K562 (cell line): ENCODE measurements at regions not wholly inside any gene's neighbourhood (a gene's known extent, or its start where the extent isn't known, plus 50 kb on each side); places are given as distances from the start of the nearest gene placed in this dataset.

Source experiments
- ATAC-seq: fragments of 200-7000 bp; cut with Tn5 transposase; 3 replicates; pipeline ENCODE4 v1.9.1; 2020; ENCODE audit warnings: moderate library complexity
- BruUV-seq: library from RNA; stranded (reverse); fragments of 400-500 nt; replicated peaks from 2 replicates; lab custom pipeline; 2021; lab: Mats Ljungman, UMichigan
- CTCF ChIA-PET: fragments of 300-600 bp; formaldehyde crosslinking; extraction: SDS; loops from one replicate; lab custom pipeline; 2021; ENCODE audit warnings: low intra/inter-chr PET ratio; lab: Yijun Ruan, JAX
- POLR2A ChIA-PET: fragments of 300-600, 350-650 bp; sonication (Branson Sonifier 250); formaldehyde crosslinking; extraction: SDS; loops from one replicate; lab custom pipeline; 2021; ENCODE audit warnings: antibody characterized with exemption, inconsistent platforms; lab: Yijun Ruan, JAX
- DNase-seq, 4 experiments: peaks; one replicate each; pipeline versions ENCODE4 v3.0.0 to v3.0.0-alpha.2; 2011 to 2018; ENCODE audit warnings: low spot score in 3 of 4, mixed read lengths in 3 of 4; ENCODE audit errors: extremely low read depth in 1 of 4
- FAIRE-seq: peaks from 2 replicates; lab custom pipeline; 2011; peaks lifted over from hg19 to GRCh38; lab: Jason Lieb, UNC
- H2AFZ ChIP-seq: 2 replicates; pipeline ENCODE4 v1.6.0; 2011; ENCODE audit warnings: low read depth, low read length, control low read depth, inconsistent platforms
- H3K27ac ChIP-seq: fragments of 200-600 bp; 3 replicates; pipeline ENCODE4 v1.8.0; 2011; ENCODE audit warnings: low read depth, mild to moderate bottlenecking, control low read depth, inconsistent platforms, low read length, moderate library complexity, mixed read lengths; ENCODE audit errors: extremely low read depth
- H3K27me3 ChIP-seq, 2 experiments: fragments of 300-600 bp in 1 of 2; 2 replicates in 1 of 2; 3 replicates in 1 of 2; pipeline versions ENCODE4 v1.6.0 to v1.8.0; 2011; ENCODE audit warnings: inconsistent platforms in 2 of 2, low read length in 2 of 2, mild to moderate bottlenecking in 1 of 2, mixed read lengths in 1 of 2, moderate library complexity in 1 of 2; ENCODE audit not compliant: control insufficient read depth in 2 of 2, insufficient read depth in 2 of 2
- H3K36me3 ChIP-seq: fragments of 300-600 bp; 3 replicates; pipeline ENCODE4 v1.8.0; 2011; ENCODE audit warnings: mild to moderate bottlenecking, low read length, inconsistent platforms; ENCODE audit not compliant: control insufficient read depth, insufficient read depth
- H3K4me1 ChIP-seq, 2 experiments: fragments of 200-600 bp in 1 of 2; replicated peaks in 1 of 2; 2 replicates in 1 of 2; 3 replicates in 1 of 2; pipeline versions ENCODE4 v1.5.1 to v1.8.0; 2011; ENCODE audit warnings: inconsistent platforms in 2 of 2, low read length in 2 of 2, mild to moderate bottlenecking in 1 of 2, mixed read lengths in 1 of 2, moderate library complexity in 1 of 2; ENCODE audit not compliant: control insufficient read depth in 2 of 2, insufficient read depth in 2 of 2
- H3K4me2 ChIP-seq: 2 replicates; pipeline ENCODE4 v1.6.1; 2011; ENCODE audit warnings: low read length, control low read depth, inconsistent platforms, mixed read lengths; ENCODE audit not compliant: insufficient read depth
- H3K4me3 ChIP-seq: fragments of 200-600 bp; sonication (generic), shearing (Covaris generic); 2 replicates; pipeline ENCODE4 v1.5.1; 2016; ENCODE audit warnings: control low read depth, inconsistent platforms
- H3K79me2 ChIP-seq: fragments of 200-600 bp; 3 replicates; pipeline ENCODE4 v1.8.0; 2011; ENCODE audit warnings: low read length, inconsistent platforms; ENCODE audit not compliant: control insufficient read depth, insufficient read depth
- H3K9ac ChIP-seq, 2 experiments: 2 replicates each; pipeline versions ENCODE4 v1.6.0 to v1.6.1; 2011; ENCODE audit warnings: low read depth in 2 of 2, low read length in 2 of 2, control low read depth in 1 of 2, inconsistent platforms in 1 of 2, mild to moderate bottlenecking in 1 of 2, mixed read lengths in 1 of 2; ENCODE audit not compliant: insufficient read depth in 1 of 2
- H3K9me1 ChIP-seq: one replicate; pipeline ENCODE4 v1.6.0; 2011; ENCODE audit warnings: inconsistent platforms, mild to moderate bottlenecking, low read length, moderate library complexity; ENCODE audit not compliant: control insufficient read depth, insufficient read depth
- H3K9me3 ChIP-seq: replicated peaks from 2 replicates; pipeline ENCODE4 v1.5.1; 2011; ENCODE audit warnings: low read depth, low read length, inconsistent platforms; ENCODE audit not compliant: control insufficient read depth, insufficient read depth
- H4K20me1 ChIP-seq: replicated peaks from 2 replicates; pipeline ENCODE4 v1.6.1; 2011; ENCODE audit warnings: low read length, inconsistent platforms, mixed read lengths; ENCODE audit not compliant: control insufficient read depth, insufficient read depth
- CC2D1A ChIP-seq: fragments of 450-650 bp; IDR thresholded peaks from 2 replicates; pipeline ENCODE4 v1.6.1; 2017; ENCODE audit warnings: mild to moderate bottlenecking
- CEBPG ChIP-seq, 3 experiments: fragments of 200-800 bp in 1 of 3; sonication (Bioruptor generic) in 1 of 3; sonication (generic) in 1 of 3; formaldehyde crosslinking in 1 of 3; IDR thresholded peaks in 2 of 3; conservative IDR thresholded peaks in 1 of 3; 2 replicates each; pipeline versions ENCODE4 v1.6.1 to v1.8.0; 2016 to 2022; ENCODE audit warnings: missing compliant biosample characterization in 2 of 3, missing genetic modification characterization in 2 of 3, mild to moderate bottlenecking in 1 of 3, missing genetic modification reagents in 1 of 3
- ELF4 ChIP-seq: fragments of 450-650 bp; formaldehyde crosslinking; IDR thresholded peaks from 2 replicates; pipeline ENCODE4 v1.4.0; 2022; ENCODE audit warnings: missing genetic modification characterization
- EP400 ChIP-seq: fragments of 450-650 bp; IDR thresholded peaks from 2 replicates; pipeline ENCODE4 v1.6.1; 2017; ENCODE audit warnings: antibody characterized with exemption, mild to moderate bottlenecking, moderate library complexity
- ESRRA ChIP-seq: fragments of 450-650 bp; IDR thresholded peaks from 2 replicates; pipeline ENCODE4 v1.6.1; 2014; ENCODE audit warnings: low read depth, mild to moderate bottlenecking, moderate library complexity, borderline replicate concordance
- IRF2 ChIP-seq: sonication (generic); formaldehyde crosslinking; IDR thresholded peaks from 2 replicates; pipeline ENCODE4 v1.8.1; 2022; ENCODE audit warnings: mild to moderate bottlenecking, missing genetic modification reagents
- PRMT5 ChIP-seq: sonication (generic); formaldehyde crosslinking; IDR thresholded peaks from 2 replicates; pipeline ENCODE4 v1.5.0; 2020; ENCODE audit warnings: missing genetic modification reagents
- SIX5 ChIP-seq, 2 experiments: IDR thresholded peaks; 2 replicates each; pipeline ENCODE4 v1.6.1; 2011; ENCODE audit warnings: low read length in 2 of 2, borderline replicate concordance in 1 of 2, low read depth in 1 of 2, mild to moderate bottlenecking in 1 of 2, moderate library complexity in 1 of 2; ENCODE audit not compliant: insufficient read depth in 1 of 2
- TAF7 ChIP-seq: fragments of 450-650 bp; IDR thresholded peaks from 2 replicates; pipeline ENCODE4 v1.6.1; 2016; ENCODE audit warnings: missing genetic modification characterization, missing compliant biosample characterization
- ZBTB5 ChIP-seq: fragments of 450-650 bp; IDR thresholded peaks from 2 replicates; pipeline ENCODE4 v1.6.1; 2017; ENCODE audit warnings: antibody characterized with exemption
- ZNF12 ChIP-seq: sonication (generic); formaldehyde crosslinking; IDR thresholded peaks from 2 replicates; pipeline ENCODE4 v1.4.0; 2020; ENCODE audit warnings: mild to moderate bottlenecking, missing genetic modification reagents
- ZNF217 ChIP-seq: sonication (generic); formaldehyde crosslinking; IDR thresholded peaks from 2 replicates; pipeline ENCODE4 v1.8.0; 2022; ENCODE audit warnings: mild to moderate bottlenecking, missing genetic modification reagents
- ZNF780A ChIP-seq: fragments of 250-450 bp; sonication (Bioruptor Pico); IDR thresholded peaks from 2 replicates; pipeline ENCODE4 v1.5.0; 2021; ENCODE audit warnings: mild to moderate bottlenecking
- ZNF785 ChIP-seq: fragments of 250-450 bp; sonication (Bioruptor Pico); IDR thresholded peaks from 2 replicates; pipeline ENCODE4 v1.4.0; 2020; ENCODE audit warnings: mild to moderate bottlenecking
- WGBS: fragments of 100-300 bp; shearing (Covaris generic); methylation state at CpG from one replicate; pipeline ENCODE4 v1.1.6; 2016; ENCODE audit warnings: low coverage, mixed read lengths; ENCODE audit not compliant: insufficient coverage; ENCODE audit errors: missing lambda C conversion rate; 5-methylcytosine and 5-hydroxymethylcytosine counted together
- in situ Hi-C: fragments of 300-500 bp; cut with MboI; formaldehyde crosslinking; loops from 4 replicates; pipeline ENCODE4 v1.15.0; 2018; ENCODE audit warnings: inconsistent platforms, mixed read lengths
- intact Hi-C: fragments of 100-400 bp; cut with micrococcal nuclease; formaldehyde crosslinking; loops from 2 replicates; pipeline ENCODE4 v1.14.2; 2022

- 0% methylated on average over 2 of the region's 2 CpGs for WGBS
- no peak overlapping the region for H3K4me2 ChIP-seq
- H2AFZ ChIP-seq: no peak overlapping the region
- BruUV-seq: no TSS peak
- intact Hi-C loops: no loop called here
- in situ Hi-C loops: no loop called here
- H3K9me3 ChIP-seq: no peaks in the 10 kb centered on the region
- FAIRE-seq: no peak
- peaks cover 0 to 8% of the 10 kb centered on the region in 2 experiments; a peak in 3 of 5 replicates for H3K27me3 ChIP-seq
- H3K4me1 ChIP-seq: no peaks in the 10 kb centered on the region
- no peaks in the 10 kb centered on the region for H3K9me1 ChIP-seq
- POLR2A ChIA-PET: interaction anchor here (0.7 kb wide), 1 partner anchor 10 kb away, joined by 3 read pairs; no protein-coding TSS in a partner anchor
- H3K4me3 ChIP-seq: no peak overlapping the region
- no peaks in the 10 kb centered on the region for H4K20me1 ChIP-seq
- H3K9ac ChIP-seq: no peak overlapping the region
- no peak for ATAC-seq
- DNase-seq: no peak
- H3K36me3 ChIP-seq: no peaks in the 10 kb centered on the region
- H3K79me2 ChIP-seq: no peaks in the 10 kb centered on the region
- CTCF ChIA-PET: no interaction called here
- no peak for TF ChIP-seq IRF2 (CRISPR knock-in tag)
- TF ChIP-seq ZNF217: no peak
- no peak for TF ChIP-seq TAF7
- no peak for TF ChIP-seq ZBTB5
- no peak for TF ChIP-seq CC2D1A
- TF ChIP-seq ZNF12 (CRISPR knock-in tag): no peak
- TF ChIP-seq ESRRA: no peak
- no peak for TF ChIP-seq CEBPG (CRISPR knock-in tag; IDR thresholded peaks at IDR 0.05)
- TF ChIP-seq CEBPG (tag; conservative IDR thresholded peaks at IDR 0.05 in 1 of 2, IDR thresholded peaks at IDR 0.05 in 1 of 2): no peak
- TF ChIP-seq ELF4 (CRISPR knock-in tag): no peak
- TF ChIP-seq ZNF780A (CRISPR knock-in tag): no peak
- no peak for TF ChIP-seq ZNF785
- no peak for TF ChIP-seq SIX5 (IDR thresholded peaks at IDR 0.05; ENCODE audit: borderline replicate concordance in 1 of 2, insufficient read depth in 1 of 2, low read depth in 1 of 2, low read length in 2 of 2)
- TF ChIP-seq EP400: no peak
- no peak for TF ChIP-seq PRMT5 (CRISPR knock-in tag)
- no peak overlapping the region for H3K27ac ChIP-seq
Measured at GRCh38 chr16:6496996-6497395, 835.6 kb upstream of the RBFOX1 start.
